ENCODE measurements at regions not wholly inside any gene's neighbourhood (a gene's known extent, or its start where the extent isn't known, plus 50 kb on each side); places are given as distances from the start of the nearest gene placed in this dataset.

GRCh38 chr6:140923048-140923447 lies 1209.7 kb upstream of the GJE1 start:
- no peak for TF ChIP-seq CTCF (IDR thresholded peaks at IDR 0.05; ENCODE audit: low read length)
- no peak for TF ChIP-seq EZH2 (optimal IDR thresholded peaks at IDR 0.05; ENCODE audit: low read depth, low read length)
- no peak for TF ChIP-seq EZH2phosphoT487 (IDR thresholded peaks at IDR 0.05; ENCODE audit: low read length)
